ENCODE measurements at regions not wholly inside any gene's neighbourhood (a gene's known extent, or its start where the extent isn't known, plus 50 kb on each side); places are given as distances from the start of the nearest gene placed in this dataset.
"Not testable (repeated sequence)": the region's sequence is repeated elsewhere in the genome, so short reads cannot be mapped to it uniquely, and the experiment has no call there.

DNA sequence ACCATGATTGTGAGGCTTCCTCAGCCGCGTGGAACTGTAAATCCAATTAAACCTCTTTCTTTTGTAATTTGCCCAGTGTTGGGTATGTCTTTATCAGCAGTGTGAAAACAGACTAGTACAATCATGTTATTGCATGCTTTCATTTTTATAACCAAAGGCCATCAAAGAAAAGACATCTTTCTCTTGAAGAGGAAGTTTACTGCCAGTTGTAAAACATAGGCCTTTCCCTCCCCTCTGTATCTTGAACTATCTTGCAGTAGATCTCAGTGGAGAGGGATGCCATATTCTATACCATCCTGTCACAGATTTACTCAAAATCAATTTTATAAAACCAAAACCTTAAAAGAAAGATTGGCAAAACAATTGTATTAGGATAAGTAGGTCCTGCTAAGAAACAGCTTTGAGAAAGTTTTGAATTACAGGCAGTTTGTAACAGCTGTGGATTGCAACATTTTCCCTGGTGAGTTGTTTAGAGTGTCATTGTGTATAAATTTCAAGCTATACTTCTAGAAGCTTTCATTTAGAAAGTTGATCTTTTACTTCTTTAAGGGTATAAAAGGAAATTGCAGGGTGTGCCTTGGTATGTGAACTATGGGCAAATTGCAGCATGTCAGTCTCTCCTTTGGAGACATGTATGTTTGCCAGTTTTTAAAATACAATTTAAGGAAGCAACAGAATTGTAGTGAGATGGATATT, 128.0 kb downstream of the ATP23 start:
- DNase-seq: no peak

DNA sequence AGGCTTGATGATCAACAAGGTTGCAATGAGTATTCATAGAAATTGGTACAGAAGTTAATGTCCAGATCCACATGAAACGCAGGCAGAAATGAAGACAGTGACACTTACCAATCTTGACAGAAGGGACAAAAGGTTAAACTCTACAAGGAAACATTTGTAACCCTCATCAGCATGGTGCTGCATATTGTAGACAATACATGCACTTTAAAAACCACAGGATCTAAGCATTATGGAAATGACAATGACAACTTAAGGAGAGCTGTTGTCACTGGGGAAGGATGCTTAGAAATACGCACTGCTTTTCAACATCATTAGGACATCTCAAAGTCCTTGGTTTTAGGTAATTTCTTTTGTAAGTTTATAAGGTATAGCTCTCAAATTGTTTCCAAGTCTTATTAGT, 130.6 kb downstream of the ATP23 start:
- DNase-seq: no peak

DNA sequence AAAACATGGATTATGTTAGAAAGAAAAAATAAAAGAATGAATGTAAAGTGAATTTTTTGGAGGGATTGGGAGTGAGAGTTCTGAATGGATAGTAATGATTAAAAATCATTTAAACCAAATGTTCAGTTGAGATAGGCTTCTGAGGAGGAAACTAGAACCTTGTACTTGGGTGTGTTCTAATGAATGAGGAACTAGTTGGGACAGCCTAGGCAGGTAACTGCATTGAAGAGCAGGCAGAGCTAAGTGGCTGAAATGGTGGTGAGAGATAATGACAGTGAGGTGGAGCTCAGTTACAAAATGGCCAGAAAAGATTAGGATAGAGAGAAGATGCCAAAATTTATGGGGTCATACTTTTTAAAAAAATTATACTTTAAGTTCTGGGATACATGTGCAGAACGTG, 132.9 kb downstream of the ATP23 start:
- no peak for DNase-seq

DNA sequence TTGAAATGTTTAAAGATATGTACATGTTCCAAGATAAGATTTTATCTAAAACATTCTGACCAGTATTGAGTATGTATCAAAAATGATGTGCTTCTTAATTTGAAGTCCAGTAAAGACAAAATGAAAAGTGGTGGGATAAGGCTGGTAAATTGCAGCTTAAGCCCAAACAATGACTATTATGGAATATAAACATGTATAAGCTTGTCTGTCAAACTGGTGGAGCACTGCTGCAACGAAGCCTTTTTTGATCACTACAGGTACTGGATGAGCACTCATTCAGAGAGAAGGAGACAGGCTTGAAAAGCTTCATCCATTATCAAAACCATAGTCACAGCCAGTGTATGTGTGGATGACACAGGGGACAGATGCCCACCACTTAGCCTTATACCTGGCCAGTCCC, 138.4 kb downstream of the ATP23 start:
- no peak for DNase-seq

DNA sequence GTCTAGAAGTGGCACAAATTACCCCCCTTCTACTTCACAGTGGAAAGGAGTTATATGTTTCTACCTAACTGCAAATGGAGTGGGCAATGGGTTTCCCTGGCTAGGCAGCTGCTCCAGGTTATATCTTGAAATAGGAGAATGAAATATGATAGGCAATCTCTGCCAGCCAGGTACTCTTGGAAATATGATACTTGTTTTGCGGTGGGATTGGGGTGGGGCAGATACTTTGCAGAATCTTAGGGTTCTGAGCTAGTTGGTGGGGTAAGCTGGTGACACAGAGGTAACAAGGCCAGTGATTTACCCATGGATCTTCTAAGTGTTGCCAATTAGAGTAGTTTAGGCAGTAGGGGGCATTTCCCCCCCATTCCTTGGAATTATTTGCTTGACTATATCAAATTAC, 140.1 kb downstream of the ATP23 start:
- no peak for DNase-seq

DNA sequence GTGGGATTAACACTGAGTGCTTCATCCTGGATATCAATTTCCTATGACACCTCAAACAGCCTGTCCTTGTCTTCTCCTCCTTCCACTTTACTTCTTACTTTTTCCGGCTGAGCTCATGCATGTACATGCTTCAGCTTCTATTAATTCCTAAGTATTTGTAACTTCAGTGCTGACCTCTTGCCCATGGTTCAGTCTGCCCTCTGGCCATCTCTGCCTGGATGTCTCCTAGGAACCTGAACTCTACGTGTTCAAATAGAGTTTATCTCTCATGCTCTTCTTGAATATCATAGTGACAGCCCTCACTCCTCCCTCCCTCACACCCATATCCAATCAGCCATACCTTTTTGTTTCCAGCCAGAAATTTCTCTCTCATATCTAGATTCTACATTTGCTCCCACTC, 141.6 kb downstream of the ATP23 start:
- DNase-seq: no peak

DNA sequence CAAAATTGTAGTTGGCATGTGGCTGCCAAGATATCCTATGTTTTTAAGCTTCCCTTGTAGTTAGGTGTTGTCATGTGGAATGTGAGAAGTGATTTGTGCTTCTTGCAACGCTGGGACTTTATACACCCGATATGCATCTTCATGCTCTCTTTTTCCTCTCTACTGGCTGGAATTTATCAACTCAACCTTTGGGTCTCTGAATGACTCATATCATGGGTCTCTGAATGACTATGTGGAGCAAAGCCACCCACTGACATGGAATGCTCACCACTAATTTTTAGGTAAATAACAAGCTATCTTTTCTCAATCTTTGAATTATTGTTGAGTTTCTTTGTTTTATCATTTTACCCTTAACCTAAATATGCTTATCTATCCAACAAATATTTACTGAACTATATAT, 144.6 kb downstream of the ATP23 start:
- DNase-seq: no peak

DNA sequence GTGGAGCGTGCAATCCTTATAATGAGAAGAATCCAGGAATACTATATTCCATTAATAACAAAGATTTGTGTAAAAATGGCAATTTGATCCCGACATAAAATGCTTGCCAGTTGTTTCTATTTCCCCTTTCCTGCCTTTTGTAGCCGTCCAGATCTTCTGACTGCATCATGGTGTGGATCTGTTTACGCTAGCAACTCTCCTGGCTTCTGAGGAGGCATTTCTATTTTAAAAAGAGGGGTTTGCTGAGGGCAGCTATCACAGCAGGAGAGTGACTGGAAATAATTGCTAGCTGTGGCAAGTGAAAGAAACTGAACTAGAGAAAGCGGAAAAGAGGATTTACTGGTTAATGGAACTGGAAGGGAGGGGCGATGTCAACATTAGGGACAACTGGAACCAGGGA, 145.6 kb downstream of the ATP23 start:
- DNase-seq: no peak

DNA sequence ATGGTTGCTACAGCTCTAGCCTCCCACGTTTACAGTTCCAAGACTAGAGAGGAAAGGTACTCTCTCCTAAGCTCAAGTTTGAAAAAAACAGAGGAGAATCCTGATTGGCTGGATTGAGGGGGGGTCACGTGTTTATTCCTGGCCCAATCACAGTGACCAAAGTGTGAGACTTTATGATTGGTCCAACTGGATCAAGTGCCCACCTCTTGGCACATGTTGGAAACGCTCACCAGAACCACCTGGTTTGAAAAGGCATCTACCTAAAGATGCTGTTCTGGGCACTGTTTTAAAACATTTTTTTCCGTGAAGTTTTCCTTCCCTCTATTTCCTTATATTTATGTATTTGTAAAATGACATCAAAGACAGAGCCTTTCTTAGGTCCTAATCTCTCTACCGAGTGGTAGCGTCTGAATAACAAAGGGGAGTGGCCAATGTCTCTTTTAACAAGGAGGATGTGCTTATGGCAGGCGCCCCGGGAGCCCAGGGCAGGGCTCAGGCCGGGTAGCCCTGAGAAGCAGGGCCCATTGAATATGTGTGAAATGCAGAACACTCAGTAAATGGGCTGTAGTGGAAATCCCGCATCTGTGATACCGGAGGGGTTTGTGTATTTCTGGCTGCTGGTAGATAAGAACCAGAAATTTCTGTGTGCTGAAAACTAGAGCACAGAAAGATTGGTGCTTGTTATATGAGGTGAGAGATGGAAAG, 146.2 kb downstream of the ATP23 start:
- DNase-seq: no peak

DNA sequence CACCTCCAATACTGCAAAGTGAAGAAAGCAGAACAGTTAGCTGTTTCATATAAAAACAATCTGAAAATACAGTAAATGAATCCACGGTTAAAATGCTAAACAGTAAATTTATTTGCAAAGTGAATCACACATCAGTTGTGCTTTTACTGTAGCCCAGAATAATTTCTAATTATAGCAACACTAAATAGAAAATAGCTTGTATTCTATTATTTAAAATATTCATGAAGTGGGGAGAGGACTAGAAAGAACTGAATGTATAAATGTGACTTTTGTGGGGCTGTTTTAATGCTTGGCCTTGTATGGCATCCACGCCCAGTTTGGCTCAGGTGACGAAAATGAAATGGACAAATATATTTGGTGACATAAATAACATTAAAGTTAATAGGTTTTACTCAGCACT, 148.2 kb downstream of the ATP23 start:
- no peak for DNase-seq

DNA sequence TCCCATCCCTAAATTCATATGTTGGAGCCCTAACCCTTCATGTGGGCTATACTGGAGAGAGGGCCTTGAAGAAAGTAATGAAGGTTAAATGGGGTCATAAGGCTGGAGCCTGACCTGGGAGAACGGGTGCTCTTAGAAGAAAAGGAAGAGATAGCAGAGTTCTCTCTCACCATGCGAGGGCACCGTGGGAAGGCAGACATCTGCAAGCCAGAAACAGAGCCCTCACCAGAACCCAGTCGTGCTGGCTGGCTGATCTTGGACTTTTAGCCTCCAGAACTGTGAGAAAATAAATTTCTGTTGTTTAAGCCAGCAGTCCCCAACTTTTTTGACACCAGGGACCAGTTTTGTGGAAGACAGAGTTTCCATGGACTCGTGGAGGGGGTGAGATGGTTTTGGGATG, 149.3 kb downstream of the ATP23 start:
- DNase-seq: no peak

DNA sequence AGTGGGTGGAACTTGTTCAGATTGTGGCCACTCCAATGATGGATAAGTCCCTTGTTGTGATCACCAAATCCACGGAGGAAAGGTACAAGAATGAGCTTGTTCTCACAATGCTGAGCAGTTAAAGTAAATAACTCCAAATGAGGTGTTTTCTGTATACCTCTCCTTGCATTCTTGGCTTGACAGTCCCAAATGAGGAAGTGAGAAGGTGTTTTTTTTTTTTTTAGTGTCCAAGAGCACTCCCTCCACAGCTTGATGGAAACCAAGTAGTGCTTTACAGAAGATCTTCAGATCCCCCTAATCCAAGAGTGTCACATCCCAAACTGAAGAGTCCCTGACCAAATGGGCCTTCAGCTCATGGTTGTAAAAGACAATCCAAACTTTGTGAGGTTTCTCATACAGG, 153.6 kb downstream of the ATP23 start:
- DNase-seq: no peak

DNA sequence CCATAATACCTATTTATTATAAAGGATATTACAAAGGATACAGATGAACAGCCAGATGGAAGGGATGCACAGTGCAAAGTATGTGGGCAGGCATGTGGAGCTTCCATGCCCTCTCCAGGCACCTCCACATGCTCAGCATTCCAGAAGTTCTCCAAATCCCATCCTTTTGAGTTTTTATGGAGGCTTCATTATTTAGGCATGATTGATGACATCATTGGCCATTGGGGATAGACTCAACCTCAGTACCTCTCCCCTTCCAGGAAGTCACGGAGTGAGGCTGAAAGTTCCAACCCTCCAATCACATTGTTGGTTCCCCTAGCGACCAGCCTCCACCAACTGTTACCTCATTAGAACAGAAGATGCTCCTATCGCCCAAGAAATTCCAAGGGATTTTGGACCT, 156.4 kb downstream of the ATP23 start:
- no peak for DNase-seq

DNA sequence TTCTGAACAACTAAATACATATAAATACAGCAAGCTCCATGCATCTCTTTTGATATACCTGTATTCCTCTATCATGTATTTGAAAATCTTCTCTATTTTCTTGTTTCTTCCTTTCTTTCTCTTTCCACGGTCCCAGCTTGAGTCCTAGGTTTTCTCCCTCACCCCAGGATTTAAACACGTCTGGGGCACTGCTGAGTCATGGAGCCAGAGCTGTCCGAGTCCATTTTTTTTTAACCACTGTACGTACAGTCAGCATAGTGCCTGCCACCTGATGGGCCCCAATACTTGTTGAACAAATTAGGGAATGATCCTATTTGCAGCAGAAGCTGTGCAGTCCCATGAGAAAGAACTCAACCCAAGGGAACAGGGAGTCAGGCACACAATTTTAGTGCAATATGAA, 158.1 kb downstream of the ATP23 start:
- DNase-seq: no peak

DNA sequence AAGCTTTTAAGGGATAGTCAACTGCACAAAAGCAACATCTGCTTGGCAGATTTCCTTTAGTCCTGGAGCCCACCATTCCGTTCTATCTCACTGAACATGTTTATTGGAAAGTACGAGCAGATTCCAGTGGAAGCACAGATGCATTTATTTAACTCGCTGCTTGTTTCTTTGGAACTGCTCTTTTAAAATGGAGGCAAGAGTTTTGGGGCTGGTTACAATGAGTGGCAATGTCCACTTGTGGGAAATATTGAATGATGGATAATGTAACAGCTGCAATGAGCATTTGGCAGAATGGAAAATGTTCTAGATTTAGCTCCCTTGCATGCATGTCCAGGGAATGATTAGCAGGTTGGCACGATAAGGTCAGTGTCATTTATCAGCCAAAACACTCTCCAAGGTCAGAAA, 163.0 kb downstream of the ATP23 start:
- DNase-seq: no peak

DNA sequence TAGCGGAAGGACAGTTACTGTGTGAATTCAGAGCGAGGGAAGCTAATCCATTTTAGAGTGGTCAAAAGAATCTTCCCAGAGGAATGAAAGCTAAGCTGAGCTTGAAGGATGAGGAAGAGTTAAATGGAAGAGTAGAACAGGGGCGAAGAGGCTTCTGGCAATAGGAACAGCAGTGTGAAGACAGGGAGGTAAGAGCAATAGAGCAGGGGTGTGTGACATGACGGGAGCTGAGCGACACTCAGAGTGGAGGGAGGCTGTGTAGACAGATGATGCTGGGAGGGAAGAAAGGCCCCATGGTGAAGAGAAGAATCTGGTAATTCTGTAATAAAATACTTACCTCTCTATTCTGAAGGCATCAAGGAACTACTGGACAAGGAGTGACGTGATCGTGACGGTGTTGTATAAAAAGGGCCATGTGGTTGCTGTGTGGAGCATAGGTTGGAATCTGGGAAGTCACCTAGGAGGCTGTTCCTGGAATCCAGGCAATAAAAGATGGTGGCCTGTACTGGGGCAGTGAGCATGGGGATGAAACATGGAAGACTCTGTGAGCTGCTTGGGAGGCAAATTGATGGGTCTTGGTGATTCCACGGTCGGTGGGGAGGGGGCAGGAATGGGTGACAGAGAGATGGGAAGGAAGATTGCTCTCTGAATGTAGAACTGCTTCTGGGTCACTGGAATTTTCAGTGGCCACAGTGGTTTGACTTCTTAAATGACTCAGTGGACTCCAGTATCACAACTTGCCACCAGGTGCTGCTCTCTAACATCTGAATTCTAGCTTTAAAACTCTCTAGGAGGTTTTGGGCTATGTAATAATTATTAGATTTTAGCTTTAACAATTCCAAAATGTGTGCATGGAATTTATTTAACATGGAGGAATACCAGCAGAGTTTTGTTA, 164.1 kb downstream of the ATP23 start:
- DNase-seq: no peak

DNA sequence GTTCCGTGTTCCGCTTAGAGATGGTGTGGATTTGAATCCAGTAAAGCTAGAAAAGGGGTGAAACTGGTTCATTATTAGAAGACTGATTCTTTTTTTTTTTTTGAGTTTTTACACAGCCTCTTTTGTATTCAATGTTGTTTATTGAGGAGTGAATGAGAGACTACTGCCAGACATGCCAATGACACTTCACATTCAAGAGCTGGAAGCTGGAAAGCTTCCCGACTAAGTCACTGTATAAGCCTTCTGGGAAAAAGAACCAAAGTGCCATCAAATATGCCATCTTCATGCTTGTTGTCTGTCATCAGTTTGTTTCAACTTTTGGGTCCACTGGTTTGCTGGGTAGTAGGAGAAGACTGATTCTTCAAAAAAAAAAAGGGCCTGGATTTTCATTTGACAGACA, 164.8 kb downstream of the ATP23 start:
- DNase-seq: no peak

DNA sequence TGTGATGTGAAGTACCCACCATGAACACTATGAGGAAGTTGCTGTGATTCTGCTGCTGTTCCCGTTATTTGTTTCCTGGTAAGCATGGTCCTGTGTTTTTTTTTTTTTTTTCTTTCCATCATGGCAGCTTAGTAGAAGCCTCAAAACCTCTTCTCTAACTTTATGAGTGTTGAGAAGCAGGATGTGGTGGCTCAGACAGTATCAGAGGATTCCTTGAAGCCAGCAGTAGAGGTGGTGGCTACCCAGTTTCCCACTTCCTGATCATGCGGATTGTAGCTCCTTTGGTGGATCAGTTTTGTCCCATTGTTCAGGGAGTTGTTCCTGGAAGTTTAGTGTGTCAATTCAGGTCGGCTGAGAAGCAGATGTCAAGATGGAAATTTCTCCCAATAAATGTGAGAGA, 175.8 kb downstream of the ATP23 start:
- DNase-seq: no peak

DNA sequence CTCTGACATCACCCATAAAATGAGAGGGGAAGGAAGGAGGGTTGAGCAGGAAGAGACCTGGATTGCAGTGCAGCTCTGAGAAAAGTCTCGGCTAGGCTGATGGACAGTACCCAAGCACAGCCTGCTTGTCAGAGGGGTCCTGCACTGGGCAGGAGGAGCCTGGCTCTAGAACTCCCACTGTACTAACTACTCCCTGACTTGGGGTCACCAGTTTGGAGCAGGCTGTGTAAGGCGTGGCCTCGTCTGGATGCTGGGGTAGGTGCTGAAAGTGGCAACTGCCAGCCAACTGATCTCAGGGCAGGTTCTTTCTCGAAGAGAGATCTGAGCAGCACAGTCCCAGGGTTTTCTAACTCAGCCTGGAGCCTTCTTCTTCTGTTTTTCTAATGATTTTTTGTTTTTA, 176.3 kb downstream of the ATP23 start:
- DNase-seq: no peak

DNA sequence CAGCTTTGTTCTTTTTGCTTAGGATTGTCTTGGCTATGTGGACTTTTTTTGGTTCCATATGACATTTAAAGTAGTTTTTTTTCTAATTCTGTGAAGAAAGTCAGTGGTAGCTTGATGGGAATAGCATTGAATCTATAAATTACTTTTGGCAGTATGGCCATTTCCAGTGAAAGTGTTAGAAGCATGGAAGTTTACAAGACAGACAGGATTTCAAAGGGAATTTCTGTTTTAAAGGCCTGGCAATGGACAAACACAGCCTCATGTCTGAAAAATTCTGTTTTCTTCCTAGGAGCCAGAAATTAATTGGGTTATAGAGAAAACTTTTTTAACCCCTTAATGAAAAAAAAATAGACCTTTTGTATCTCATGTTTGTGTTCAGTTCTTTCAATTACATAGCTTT, 184.4 kb downstream of the ATP23 start:
- DNase-seq: not testable (repeated sequence)

DNA sequence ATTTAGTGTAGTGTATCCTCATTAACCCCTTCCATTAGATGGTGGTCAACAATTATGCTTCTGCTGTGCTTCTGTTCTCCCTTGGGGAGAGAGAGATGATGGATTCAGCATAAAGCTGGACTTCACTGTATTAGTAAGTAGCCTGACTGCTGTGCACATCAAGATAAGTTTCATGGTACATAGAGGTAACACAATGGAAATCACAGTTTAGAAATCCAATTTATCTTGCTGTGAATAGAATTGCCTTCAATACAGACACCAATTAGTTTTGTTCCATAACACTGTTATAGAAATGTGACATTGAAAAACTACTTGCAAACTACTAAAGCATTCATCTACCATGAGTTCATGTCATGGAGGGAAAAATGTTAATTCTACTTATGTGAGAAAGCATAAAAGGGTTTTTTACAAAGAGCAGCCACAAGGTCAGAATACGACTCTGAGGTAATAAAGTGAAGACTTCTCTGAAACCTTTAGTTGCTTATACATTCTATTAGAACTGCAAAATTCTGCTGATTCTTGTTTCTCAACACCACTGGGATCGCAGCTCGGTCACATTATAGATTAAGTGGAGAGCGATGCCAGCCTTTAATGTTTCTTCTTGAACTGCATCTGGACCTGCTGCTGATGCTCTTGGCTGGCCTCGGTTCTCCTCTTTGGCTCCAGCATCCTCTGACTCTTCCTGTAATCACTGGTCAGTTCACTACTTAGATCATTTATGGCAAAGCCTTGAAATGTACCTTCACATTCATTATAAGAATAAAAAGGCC, 190.8 kb downstream of the ATP23 start:
- DNase-seq: no peak

DNA sequence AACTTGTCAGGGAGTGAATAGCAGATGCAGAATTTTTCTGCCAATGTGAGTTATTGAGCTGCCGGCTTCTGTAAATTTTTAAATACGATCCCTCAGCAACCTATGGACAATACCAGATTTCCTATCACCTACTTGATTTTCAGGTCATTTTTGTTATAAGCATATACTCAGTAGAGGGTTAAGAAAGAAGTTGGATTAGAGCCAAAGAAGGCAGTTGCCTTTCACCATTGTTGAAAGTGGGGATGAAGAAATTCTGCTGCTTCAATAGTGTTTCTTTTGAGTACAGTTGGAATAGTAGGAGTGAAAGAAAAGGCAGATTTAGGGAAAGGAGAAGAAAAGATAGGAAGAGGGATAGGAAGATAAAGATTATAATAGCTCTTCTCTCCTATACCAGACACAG, 197.1 kb downstream of the ATP23 start:
- no peak for DNase-seq

DNA sequence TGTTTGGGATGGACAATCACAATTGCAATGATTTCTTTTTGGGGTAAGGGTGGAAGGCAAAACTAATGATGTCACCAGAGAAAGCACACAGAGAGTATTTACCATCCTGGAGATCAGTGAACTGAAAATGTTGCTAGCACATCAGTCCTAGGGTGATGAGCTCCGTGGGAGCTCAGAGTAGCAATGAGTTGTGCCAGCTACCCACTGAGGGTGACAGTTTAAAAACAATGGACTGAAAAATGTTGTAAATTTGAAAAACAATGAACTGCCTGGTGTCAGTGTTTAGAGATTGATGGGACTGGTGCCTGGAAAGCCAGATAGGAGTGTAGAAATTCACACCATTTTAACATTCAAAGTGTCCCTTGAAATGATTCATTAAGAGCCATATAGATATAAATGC, 198.5 kb downstream of the ATP23 start:
- no peak for DNase-seq
